Breast epithelium (tissue), 3 donors: ENCODE measurements at regions not wholly inside any gene's neighbourhood (a gene's known extent, or its start where the extent isn't known, plus 50 kb on each side); places are given as distances from the start of the nearest gene placed in this dataset.

Source experiments
- CTCF ChIP-seq, 3 donors: fragments of 450-650 bp; IDR thresholded peaks; one replicate each; pipeline ENCODE4 v1.5.1; 2016 to 2017; ENCODE audit warnings: antibody characterized with exemption in 3 of 3, mild to moderate bottlenecking in 3 of 3, moderate library complexity in 3 of 3
- POLR2A ChIP-seq: fragments of 450-650 bp; IDR thresholded peaks from one replicate; pipeline ENCODE4 v1.6.1; 2016; ENCODE audit warnings: antibody characterized with exemption, mild to moderate bottlenecking, moderate library complexity
- POLR2AphosphoS5 ChIP-seq, 3 donors: sonication (generic); formaldehyde crosslinking; IDR thresholded peaks; one replicate each; pipeline ENCODE4 v1.6.1; 2017; ENCODE audit warnings: antibody characterized with exemption in 3 of 3

GRCh38 chr9:107819772-107820565 lies 330.4 kb upstream of the KLF4 start:
- no peak for TF ChIP-seq POLR2A
- TF ChIP-seq CTCF (IDR thresholded peaks at IDR 0.05): no peak
- TF ChIP-seq POLR2AphosphoS5 (IDR thresholded peaks at IDR 0.05): no peak
